HEK293 (cell line): ENCODE measurements at regions not wholly inside any gene's neighbourhood (a gene's known extent, or its start where the extent isn't known, plus 50 kb on each side); places are given as distances from the start of the nearest gene placed in this dataset.

ENCODE experiments used
- GLI4 ChIP-seq: fragments of 450-650 bp; formaldehyde crosslinking; IDR thresholded peaks from 2 replicates; pipeline ENCODE4 v1.5.1; 2016; ENCODE audit warnings: missing biosample characterization, missing genetic modification characterization
- ZNF214 ChIP-seq: fragments of 450-650 bp; formaldehyde crosslinking; IDR thresholded peaks from 2 replicates; pipeline ENCODE4 v1.5.1; 2017; ENCODE audit warnings: missing biosample characterization, mild to moderate bottlenecking, missing genetic modification characterization, borderline replicate concordance
- ZNF529 ChIP-seq: fragments of 450-650 bp; formaldehyde crosslinking; IDR thresholded peaks from 2 replicates; pipeline ENCODE4 v1.5.1; 2017; ENCODE audit warnings: missing genetic modification characterization, missing biosample characterization; ENCODE audit not compliant: insufficient replicate concordance
- ZNF544 ChIP-seq: fragments of 450-650 bp; formaldehyde crosslinking; IDR thresholded peaks from 2 replicates; pipeline ENCODE4 v1.5.0; 2017; ENCODE audit warnings: missing biosample characterization, missing genetic modification characterization
- TF ChIP-seq, protein P1 (sequence below): fragments of 450-650 bp; formaldehyde crosslinking; IDR thresholded peaks from 2 replicates; pipeline ENCODE4 v1.5.1; 2016; ENCODE audit warnings: missing biosample characterization, missing genetic modification characterization
- TF ChIP-seq, protein P2 (sequence below): fragments of 450-650 bp; formaldehyde crosslinking; IDR thresholded peaks from 2 replicates; pipeline ENCODE4 v1.5.1; 2016; ENCODE audit warnings: missing biosample characterization, missing genetic modification characterization
- TF ChIP-seq, protein P3 (sequence below): fragments of 450-650 bp; formaldehyde crosslinking; IDR thresholded peaks from 2 replicates; pipeline ENCODE4 v1.5.1; 2017; ENCODE audit warnings: missing biosample characterization, missing genetic modification characterization
- TF ChIP-seq, protein P4 (sequence below): fragments of 450-650 bp; formaldehyde crosslinking; IDR thresholded peaks from 2 replicates; pipeline ENCODE4 v1.5.1; 2016; ENCODE audit warnings: missing biosample characterization, missing genetic modification characterization
- TF ChIP-seq, protein P5 (sequence below): fragments of 450-650 bp; formaldehyde crosslinking; IDR thresholded peaks from 2 replicates; pipeline ENCODE4 v1.5.1; 2017; ENCODE audit warnings: missing biosample characterization, mild to moderate bottlenecking, missing genetic modification characterization, moderate library complexity

DNA sequence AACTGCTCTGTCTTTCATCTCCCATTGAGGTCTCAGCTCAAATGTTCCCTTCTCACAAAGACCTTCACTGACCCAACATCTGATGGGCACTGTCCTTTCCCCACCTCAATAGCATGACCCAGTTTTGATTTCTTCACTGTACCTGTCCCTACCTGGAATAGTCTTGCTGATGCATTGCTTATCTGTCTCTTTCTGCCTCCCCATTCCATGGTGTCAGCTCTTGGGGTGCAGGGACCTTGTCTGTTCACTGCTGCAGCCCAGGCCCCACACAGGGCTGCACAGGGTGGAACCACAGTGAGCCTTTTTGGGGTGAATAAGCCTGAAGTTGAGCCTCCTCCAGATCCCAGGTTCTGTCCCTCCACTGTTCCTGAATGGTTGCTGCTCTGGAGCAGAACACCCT, 414.9 kb downstream of the PTPRU start:
- TF ChIP-seq, protein P1, sequence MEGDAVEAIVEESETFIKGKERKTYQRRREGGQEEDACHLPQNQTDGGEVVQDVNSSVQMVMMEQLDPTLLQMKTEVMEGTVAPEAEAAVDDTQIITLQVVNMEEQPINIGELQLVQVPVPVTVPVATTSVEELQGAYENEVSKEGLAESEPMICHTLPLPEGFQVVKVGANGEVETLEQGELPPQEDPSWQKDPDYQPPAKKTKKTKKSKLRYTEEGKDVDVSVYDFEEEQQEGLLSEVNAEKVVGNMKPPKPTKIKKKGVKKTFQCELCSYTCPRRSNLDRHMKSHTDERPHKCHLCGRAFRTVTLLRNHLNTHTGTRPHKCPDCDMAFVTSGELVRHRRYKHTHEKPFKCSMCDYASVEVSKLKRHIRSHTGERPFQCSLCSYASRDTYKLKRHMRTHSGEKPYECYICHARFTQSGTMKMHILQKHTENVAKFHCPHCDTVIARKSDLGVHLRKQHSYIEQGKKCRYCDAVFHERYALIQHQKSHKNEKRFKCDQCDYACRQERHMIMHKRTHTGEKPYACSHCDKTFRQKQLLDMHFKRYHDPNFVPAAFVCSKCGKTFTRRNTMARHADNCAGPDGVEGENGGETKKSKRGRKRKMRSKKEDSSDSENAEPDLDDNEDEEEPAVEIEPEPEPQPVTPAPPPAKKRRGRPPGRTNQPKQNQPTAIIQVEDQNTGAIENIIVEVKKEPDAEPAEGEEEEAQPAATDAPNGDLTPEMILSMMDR, result no peak
- TF ChIP-seq, protein P2, sequence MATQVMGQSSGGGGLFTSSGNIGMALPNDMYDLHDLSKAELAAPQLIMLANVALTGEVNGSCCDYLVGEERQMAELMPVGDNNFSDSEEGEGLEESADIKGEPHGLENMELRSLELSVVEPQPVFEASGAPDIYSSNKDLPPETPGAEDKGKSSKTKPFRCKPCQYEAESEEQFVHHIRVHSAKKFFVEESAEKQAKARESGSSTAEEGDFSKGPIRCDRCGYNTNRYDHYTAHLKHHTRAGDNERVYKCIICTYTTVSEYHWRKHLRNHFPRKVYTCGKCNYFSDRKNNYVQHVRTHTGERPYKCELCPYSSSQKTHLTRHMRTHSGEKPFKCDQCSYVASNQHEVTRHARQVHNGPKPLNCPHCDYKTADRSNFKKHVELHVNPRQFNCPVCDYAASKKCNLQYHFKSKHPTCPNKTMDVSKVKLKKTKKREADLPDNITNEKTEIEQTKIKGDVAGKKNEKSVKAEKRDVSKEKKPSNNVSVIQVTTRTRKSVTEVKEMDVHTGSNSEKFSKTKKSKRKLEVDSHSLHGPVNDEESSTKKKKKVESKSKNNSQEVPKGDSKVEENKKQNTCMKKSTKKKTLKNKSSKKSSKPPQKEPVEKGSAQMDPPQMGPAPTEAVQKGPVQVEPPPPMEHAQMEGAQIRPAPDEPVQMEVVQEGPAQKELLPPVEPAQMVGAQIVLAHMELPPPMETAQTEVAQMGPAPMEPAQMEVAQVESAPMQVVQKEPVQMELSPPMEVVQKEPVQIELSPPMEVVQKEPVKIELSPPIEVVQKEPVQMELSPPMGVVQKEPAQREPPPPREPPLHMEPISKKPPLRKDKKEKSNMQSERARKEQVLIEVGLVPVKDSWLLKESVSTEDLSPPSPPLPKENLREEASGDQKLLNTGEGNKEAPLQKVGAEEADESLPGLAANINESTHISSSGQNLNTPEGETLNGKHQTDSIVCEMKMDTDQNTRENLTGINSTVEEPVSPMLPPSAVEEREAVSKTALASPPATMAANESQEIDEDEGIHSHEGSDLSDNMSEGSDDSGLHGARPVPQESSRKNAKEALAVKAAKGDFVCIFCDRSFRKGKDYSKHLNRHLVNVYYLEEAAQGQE (tag by site-specific recombination), result no peak
- TF ChIP-seq GLI4 (tag by site-specific recombination) (no peak), ZNF214 (tag by site-specific recombination) (no peak), ZNF529 (no peak), ZNF544 (tag by site-specific recombination) (no peak)
- TF ChIP-seq, protein P3, sequence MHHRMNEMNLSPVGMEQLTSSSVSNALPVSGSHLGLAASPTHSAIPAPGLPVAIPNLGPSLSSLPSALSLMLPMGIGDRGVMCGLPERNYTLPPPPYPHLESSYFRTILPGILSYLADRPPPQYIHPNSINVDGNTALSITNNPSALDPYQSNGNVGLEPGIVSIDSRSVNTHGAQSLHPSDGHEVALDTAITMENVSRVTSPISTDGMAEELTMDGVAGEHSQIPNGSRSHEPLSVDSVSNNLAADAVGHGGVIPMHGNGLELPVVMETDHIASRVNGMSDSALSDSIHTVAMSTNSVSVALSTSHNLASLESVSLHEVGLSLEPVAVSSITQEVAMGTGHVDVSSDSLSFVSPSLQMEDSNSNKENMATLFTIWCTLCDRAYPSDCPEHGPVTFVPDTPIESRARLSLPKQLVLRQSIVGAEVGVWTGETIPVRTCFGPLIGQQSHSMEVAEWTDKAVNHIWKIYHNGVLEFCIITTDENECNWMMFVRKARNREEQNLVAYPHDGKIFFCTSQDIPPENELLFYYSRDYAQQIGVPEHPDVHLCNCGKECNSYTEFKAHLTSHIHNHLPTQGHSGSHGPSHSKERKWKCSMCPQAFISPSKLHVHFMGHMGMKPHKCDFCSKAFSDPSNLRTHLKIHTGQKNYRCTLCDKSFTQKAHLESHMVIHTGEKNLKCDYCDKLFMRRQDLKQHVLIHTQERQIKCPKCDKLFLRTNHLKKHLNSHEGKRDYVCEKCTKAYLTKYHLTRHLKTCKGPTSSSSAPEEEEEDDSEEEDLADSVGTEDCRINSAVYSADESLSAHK (tag by site-specific recombination), result no peak
- TF ChIP-seq, protein P4, sequence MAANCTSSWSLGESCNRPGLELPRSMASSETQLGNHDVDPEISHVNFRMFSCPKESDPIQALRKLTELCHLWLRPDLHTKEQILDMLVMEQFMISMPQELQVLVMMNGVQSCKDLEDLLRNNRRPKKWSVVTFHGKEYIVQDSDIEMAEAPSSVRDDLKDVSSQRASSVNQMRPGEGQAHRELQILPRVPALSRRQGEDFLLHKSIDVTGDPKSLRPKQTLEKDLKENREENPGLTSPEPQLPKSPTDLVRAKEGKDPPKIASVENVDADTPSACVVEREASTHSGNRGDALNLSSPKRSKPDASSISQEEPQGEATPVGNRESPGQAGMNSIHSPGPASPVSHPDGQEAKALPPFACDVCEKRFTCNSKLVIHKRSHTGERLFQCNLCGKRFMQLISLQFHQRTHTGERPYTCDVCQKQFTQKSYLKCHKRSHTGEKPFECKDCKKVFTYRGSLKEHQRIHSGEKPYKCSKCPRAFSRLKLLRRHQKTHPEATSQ (tag by site-specific recombination), result no peak
- TF ChIP-seq, protein P5, sequence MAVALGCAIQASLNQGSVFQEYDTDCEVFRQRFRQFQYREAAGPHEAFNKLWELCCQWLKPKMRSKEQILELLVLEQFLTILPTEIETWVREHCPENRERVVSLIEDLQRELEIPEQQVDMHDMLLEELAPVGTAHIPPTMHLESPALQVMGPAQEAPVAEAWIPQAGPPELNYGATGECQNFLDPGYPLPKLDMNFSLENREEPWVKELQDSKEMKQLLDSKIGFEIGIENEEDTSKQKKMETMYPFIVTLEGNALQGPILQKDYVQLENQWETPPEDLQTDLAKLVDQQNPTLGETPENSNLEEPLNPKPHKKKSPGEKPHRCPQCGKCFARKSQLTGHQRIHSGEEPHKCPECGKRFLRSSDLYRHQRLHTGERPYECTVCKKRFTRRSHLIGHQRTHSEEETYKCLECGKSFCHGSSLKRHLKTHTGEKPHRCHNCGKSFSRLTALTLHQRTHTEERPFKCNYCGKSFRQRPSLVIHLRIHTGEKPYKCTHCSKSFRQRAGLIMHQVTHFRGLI (tag by site-specific recombination), result no peak
